GM21526 (cell line): ENCODE measurements at regions not wholly inside any gene's neighbourhood (a gene's known extent, or its start where the extent isn't known, plus 50 kb on each side); places are given as distances from the start of the nearest gene placed in this dataset.
"Not testable (repeated sequence)": the region's sequence is repeated elsewhere in the genome, so short reads cannot be mapped to it uniquely, and the experiment has no call there.

Source experiments
- ATAC-seq: cut with Tn5 transposase; IDR thresholded peaks from one replicate; pipeline ENCODE4 v1.9.1; 2021; ENCODE audit warnings: moderate library complexity; ENCODE audit not compliant: unreplicated experiment, low FRiP score

DNA sequence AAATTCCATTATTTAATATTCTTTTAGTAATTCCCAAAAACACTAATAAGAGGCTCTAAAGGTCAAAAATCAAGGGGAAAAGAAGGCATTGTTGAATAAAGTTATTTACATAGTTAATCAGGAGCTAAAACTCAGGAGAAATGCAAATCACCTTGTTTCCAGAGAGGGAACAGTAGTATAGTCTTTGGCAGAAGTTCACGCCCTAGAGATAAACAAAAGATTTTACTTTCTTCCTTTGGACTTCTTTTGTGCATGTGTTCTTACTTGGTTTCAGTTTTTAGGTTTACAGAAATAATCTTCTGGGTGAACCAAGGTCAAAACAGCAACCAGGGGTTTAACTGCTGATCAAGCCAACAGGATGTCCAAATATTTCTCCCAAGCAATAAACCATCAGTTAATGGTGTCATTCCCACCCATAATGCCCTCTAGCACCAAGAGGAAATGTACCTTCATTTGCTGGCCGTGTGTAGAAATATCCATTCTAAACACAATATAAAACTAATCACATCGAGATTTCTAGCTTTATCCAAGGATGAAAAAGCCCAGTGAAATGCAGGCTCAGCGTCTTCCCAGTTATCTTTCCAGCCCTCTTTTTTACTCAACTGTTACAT lies 518.8 kb upstream of the SOX9 start:
- ATAC-seq, result no peak

DNA sequence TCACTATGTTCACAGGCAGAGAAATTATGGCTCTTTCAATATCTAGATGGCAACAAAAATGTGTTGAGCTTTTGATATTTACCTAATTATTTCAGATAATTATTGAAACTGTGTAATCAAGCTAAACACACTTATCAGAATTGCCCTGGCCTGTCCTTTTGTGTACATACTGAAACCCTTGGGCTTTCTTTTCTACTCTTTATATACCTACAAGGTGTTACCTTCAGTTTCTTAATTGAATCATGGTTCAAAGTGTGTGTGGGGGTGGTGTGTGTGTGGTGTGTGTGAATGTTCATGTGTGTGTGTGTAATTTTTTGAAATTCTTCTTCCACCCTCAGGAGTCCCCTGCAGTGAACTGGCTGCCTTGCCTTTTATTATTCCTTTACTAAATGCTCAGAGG lies 506.8 kb upstream of the SOX9 start:
- no peak for ATAC-seq

DNA sequence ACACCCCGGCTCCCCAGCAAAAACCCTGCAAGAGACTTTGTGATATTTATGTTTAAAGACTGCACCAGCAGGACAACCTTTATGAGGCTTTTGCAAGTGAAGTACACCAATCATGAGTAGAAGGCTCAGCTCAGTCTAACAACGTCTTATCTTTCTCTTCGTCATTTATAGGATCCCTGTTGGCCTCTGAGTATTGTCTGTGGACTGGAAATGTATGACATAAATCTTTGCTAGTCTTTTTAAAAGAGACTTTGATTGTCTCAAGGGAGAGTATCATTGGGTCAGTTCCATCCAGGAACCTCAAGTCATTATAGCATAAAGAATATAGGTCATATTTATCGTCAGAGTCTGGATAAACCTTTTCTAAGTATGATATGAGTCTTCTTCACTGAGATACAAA lies 505.0 kb upstream of the SOX9 start:
- ATAC-seq, result no peak

DNA sequence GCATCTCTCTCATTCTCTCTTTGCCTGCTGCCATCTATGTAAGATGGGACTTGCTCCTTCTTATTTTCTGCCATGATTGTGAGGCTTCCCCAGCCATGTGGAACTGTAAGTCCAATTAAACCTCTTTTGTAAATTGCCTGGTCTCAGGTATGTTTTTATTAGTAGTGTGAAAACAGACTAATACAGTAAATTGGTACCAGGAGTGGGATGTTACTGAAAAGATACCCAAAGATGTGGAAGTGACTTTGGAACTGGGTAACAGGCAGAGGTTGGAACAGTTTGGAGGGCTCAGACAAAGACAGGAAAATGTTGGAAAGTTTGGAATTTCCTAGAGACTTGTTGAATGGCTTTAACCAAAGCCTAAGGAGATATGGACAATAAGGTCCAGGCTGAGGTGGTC lies 503.1 kb upstream of the SOX9 start:
- not testable (repeated sequence) for ATAC-seq

DNA sequence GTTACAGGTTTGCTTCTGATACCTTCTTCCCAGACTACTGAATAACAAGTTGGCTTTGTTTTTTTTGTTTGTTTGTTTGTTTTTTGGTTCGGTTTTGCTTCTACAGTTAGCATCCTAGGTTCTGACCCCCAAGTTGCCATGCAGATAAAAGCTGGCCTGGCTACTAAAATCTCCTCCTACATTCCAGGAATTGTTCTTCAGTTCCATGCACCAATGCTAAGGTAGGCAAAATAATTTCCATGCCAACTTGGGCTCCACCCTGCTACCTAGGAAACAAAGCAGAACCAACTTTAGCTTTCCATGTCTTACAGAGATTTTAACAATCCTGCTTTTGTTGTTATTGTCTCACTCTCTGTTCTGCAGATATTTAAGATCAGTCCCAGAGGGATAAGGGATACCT lies 495.5 kb upstream of the SOX9 start:
- ATAC-seq, result no peak

DNA sequence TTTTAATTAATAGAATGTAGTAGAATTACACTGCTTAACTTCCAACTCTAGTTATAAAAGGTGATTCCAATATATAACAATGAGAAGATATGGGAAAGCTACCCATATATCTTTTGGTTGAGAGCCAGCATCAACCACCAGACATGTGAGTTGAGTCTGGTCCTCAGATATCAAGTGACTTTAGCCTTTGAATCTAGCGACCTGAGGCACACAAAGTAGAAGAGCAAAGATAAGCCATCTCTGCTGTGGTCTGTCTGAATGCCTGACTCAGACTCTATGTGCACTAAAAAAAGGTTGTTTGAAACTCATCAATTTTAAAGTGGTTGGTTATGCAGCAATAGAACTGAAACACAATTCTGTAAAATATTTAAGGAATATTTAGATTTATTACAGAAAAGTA lies 492.5 kb upstream of the SOX9 start:
- no peak for ATAC-seq

DNA sequence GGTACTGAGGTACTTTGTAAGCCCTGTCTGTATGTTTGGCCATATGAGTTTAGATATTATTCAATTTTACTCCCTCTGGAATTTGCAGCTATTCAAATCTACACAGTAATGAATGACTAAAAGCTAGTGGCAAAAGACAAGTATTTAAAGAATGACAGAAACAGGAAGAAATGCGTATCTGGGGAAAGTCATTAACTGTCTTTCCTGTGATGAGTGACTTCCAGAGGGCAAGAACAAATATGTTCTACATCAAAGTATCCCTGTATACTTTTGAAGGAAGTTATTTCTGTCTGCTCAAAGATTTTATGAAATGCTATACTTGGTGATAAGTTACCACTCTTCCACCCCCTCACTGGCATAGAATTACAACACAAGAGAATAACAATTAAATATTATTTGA lies 489.3 kb upstream of the SOX9 start:
- ATAC-seq, result no peak

DNA sequence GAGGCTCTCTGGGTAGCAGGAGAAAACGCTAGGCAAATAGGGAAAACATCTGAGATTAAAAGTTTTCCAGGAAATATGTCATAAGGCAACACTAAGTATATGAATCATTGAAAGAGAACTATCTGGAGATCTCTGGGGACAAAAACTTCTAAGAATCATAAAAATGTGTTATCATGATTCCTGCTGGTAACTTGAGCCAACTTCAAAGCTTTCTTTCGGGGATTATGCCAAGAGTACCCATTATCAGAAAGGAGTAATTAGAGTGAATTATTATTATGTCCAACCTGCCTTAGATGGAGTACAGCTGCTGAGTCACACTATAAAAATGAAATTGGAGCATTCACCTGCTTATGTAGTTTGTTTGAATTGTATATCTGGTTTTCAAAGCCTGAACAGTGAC lies 488.5 kb upstream of the SOX9 start:
- no peak for ATAC-seq

DNA sequence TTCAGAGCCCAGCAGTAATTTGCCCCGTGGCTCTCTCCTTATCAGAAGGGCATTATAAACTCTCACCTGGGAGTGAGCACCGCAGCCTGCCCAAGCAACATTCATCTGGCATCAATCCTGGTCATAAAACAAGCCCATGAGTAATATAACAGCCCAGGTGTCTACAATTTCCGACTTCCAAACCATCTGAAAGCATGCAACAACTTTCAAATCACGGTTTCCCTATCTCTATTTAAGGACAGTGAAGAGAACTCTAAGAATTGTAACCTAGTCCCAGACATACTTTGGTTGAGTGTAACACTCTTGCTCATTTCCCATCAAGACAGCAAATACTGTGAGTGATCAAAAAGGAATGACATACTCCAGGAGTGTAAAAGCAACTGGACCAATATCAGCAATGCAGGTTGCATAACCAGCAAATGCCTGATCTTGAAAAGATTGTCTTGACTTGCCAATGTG lies 487.4 kb upstream of the SOX9 start:
- ATAC-seq, result no peak

DNA sequence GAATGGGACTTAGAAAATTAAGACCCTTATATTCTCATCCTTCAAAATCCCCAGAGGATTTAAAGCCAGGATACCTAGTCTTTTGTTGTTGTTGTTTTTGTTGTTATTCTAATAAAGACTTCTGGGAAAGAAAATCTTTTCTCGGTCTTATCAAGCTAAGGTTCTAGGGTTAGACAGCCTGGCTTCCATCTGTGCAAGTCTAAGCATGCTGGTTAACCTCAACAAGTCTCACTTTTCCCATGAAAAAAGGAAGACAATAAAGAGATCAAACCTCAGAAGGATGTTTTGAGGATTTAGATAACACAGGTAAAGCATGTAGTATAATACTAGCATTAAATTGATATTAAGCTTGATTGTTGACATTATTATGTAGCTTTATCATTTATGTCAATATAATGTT lies 486.4 kb upstream of the SOX9 start:
- ATAC-seq, result no peak

DNA sequence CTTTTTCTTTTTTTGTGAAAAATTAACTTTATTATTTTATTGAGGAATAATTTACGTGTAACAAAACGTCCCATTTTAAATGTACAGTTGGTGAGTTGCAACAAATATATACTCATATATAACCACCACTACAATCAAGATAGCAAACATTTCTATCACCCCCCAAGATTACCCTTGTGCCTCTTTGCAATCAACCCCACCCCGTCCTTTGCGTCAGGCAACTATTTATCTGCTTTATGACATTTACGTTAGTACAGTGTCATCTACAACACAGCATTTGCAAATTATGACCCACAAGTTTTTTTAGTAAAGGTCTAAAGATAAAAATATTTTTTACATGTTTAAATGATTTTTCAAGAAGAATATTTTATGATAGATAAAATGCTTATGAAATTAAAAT lies 485.6 kb upstream of the SOX9 start:
- no peak for ATAC-seq

DNA sequence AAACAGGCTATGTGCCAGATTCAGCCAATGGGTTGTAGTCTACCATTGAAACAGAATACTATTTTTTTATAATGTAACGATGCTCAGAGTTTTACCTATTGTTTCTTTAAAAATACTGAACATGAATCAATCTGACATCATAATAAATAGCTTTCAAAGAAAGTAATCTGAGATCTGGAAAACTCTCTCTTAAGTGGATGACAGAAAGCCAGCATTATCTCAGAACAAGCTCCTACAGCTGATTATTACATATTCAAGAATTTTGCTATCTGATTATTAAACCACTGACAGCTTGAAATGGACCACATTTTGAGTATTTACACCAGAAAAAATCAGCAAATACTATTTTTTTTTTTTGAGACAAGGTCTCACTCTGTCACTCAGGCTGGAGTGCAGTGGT lies 484.2 kb upstream of the SOX9 start:
- ATAC-seq, result no peak

DNA sequence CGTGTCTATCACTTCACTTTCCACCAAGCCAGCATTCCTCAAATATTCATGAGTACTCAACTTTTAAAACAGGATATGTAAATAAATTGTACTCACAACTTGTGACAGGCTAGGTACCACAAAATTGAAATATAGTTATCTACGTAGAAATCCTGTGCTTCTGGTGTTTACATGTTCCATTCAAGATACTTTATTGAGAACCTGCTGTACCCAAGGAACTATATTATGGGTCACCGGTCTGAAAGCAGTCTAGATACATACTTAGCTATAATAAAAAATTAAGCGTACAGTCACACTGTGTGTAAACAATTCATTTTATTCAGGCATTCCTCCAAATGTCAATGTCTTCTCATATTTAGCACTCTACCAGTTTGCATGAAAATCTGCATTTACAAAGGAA lies 482.2 kb upstream of the SOX9 start:
- no peak for ATAC-seq

DNA sequence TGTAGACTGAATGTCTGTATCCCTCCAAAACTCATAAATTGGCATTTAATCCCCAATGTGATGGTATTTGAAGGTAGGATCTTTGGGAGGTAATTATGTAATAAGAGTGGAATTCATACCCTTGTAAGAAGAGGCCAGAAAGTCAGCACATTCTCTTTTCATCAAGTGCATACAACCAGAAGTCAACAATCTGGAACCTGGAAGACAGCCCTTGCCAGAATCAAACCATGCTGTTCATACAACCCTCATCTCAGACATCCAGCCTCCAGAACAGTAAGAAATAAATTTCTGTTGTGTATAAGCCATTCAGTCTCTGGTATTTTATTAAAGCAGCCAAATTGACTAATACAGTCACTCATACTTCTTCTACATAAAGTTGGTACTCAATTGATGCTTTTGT lies 481.0 kb upstream of the SOX9 start:
- ATAC-seq, result no peak

DNA sequence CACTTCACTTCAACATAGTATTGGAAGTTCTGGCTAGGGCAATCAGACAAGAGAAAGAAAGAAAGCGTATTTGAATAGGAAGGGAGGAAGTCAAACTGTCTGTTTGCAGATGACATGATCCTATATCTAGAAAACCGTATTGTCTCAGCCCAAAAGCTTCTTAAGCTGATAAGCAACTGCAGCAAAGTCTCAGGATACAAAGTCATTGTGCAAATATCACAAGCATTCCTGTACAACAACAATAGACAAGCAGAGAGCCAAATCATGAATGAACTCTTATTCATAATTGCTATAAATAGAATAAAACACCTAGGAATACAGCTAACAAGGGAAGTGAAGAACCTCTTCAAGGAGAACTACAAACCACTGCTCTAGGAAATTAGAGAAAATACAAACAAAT lies 473.9 kb upstream of the SOX9 start:
- ATAC-seq, result not testable (repeated sequence)

DNA sequence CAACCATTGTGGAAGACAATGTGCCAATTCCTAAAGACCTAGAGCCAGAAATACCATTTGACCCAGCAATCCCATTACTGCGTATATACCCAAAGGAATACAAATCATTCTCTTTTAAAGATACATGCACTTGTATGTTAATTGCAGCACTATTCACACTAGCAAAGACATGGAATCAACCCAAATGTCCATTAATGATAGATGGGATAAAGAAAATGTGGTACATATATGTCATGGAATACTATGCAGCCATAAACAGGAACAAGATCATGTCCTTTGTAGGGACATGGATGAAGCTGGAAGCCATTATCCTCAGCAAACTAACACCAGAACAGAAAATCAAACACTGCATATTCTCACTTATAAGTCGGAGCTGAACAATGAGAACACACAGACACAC lies 472.5 kb upstream of the SOX9 start:
- not testable (repeated sequence) for ATAC-seq

DNA sequence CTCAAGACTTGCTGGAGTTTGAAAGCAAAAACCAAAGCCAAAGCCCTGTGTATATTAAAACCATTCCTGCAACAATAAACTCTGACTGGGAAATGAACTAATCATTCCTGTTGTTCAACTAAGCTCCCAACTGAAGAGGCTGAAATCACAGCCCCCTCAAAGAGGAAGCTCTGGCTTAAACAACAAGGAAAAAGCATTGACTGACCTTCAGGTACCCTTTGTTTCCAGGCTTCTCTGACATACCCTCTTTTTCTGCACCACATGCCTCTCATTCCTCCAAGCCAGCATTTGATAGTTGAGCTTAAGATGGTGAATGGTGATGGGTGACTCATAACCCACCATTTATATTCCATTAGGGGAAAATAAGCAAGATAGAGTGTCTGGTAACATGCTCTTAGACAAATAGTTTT lies 470.9 kb upstream of the SOX9 start:
- no peak for ATAC-seq

DNA sequence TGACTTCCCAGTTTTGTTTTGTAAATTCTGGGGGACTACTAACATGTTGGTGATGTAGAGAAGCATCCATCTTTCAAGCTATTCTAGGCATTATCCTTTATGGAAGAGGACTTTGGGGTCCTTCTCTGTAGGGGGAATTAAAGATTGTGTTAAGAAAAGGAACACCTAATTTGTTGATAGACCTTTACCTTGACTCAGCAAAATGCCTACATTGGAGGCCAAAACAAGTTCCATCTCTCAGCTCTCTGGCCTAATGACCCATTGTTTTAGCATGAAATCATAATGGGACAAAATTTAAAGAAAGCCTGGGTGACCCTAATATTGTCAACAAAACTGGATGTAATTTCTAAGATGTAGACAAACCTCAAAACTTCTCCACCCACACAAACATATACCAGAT lies 465.3 kb upstream of the SOX9 start:
- no peak for ATAC-seq

DNA sequence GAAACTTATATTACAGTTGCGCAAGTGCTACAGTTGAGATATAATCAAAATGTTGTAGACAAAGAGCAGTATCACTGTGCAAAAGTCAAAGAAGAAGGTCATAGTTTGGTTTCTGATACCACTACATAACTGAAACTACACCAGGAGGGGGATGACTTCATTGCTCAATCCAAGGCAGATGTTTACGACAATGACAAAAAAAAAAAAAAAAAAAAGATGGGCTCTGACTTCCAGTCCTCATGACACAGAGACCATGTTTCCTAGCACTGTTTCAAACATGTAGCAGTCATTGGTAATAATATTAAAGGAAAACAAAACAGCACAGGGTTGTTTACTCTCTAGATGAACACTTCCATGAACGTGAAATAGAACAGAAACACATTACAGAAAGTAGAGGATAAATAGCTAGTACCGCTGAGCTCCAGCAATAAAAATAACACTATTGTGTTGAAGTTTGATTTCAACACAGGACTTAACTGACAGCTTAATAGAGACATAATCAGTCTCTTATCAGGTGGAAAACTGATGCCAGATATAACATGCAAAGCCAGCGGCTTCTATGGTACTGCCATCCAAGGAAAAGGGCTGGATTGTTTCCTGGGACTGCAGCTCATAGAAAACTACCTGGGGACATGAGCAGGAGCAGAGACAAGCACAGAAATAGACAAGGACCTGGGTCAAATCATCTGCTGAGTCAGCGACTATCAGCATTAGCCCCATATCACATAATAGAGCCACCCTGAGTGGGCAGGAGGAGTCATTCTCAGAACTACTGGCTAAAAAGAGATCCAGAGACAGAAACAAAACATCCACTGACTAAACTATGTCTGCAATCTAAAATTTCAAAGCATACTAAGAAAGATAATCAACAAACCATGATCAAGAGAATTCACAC lies 463.6 kb upstream of the SOX9 start:
- ATAC-seq, result no peak

DNA sequence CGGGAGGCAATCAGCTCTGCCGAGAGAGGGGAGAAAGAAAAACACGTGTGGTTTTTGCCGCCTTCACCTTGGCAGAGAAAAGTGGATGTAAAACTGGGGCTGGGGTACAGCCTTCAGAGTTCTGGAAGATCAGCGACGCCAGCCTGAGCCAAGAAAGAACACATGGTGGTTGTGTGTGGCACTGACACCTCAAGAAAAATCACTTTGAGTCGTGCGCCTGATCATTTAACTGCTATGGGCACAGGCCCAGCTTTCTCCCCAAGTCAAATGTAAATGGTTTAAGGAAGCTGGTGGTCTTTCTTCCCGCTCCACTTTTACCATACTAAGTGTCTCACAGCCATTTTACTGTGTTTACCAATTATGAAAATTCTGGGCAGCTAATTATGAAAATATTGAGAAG lies 461.8 kb upstream of the SOX9 start:
- no peak for ATAC-seq

DNA sequence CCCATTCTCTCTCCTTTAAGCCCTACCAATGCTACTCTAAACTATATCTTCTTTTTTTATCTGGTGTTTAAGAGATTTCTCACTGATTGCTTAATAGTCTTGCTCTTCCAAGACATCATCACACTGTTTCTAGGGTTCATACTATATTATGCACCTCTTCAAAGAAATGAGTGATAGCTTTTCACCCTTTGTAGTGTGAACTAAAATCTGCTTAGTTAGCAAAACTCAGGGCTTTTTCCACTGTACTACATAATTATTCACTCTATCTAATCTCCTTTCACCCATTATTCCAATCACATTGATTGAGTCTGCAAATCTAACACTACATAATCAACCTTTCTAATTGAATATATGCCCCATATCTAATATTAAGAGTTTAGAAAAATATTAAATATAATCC lies 456.0 kb upstream of the SOX9 start:
- ATAC-seq, result no peak

DNA sequence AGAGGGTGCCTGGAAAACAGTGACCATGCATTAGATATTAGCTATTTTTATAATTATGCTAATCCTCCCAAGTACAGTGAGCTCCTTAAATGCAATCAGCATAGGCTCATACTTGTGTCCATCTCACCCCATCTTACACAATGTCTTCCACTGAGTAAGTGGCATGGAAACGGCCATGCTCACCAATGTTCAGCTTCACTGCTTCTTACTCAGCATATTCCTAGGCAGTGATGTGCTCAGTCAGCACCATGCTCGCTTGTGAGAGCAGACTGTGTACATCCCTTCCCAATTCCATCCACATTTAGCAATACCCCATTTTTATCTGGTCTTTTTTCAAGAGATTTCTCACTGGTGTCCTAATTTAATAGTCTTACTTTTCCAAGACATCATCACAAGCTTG lies 454.8 kb upstream of the SOX9 start:
- ATAC-seq, result no peak
